Occipital lobe (tissue), 1 donor: ENCODE measurements at regions not wholly inside any gene's neighbourhood (a gene's known extent, or its start where the extent isn't known, plus 50 kb on each side); places are given as distances from the start of the nearest gene placed in this dataset.
"Not testable (repeated sequence)": the region's sequence is repeated elsewhere in the genome, so short reads cannot be mapped to it uniquely, and the experiment has no call there.

Experiments
- DNase-seq: peaks from one replicate; lab custom pipeline; 2025; lab: John Stamatoyannopoulos, UW

- not testable (repeated sequence) for DNase-seq
Observed at GRCh38 chr15:85196697-85197096, 183.7 kb upstream of the AKAP13 start.

GRCh38 chr15:85197582-85197981, 182.8 kb upstream of the AKAP13 start:
- DNase-seq, result not testable (repeated sequence)

- DNase-seq, result not testable (repeated sequence)
Observed at GRCh38 chr15:85198432-85198831, 182.0 kb upstream of the AKAP13 start.

- DNase-seq, result not testable (repeated sequence)
Observed at GRCh38 chr15:85200215-85200614, 180.2 kb upstream of the AKAP13 start.

- DNase-seq, result not testable (repeated sequence)
Observed at GRCh38 chr15:85201118-85201793, 179.1 kb upstream of the AKAP13 start.

- DNase-seq, result not testable (repeated sequence)
Observed at GRCh38 chr15:85204481-85204880, 175.9 kb upstream of the AKAP13 start.

GRCh38 chr15:85233791-85234325, 146.5 kb upstream of the AKAP13 start:
- DNase-seq, result not testable (repeated sequence)

GRCh38 chr15:85234450-85235196, 145.8 kb upstream of the AKAP13 start:
- DNase-seq, result not testable (repeated sequence)

GRCh38 chr15:85244056-85244455, 136.3 kb upstream of the AKAP13 start:
- not testable (repeated sequence) for DNase-seq

GRCh38 chr15:85250938-85251542, 129.4 kb upstream of the AKAP13 start:
- DNase-seq, result not testable (repeated sequence)

GRCh38 chr15:85253196-85253915, 127.0 kb upstream of the AKAP13 start:
- not testable (repeated sequence) for DNase-seq

GRCh38 chr15:85254961-85255360, 125.4 kb upstream of the AKAP13 start:
- not testable (repeated sequence) for DNase-seq

- not testable (repeated sequence) for DNase-seq
Observed at GRCh38 chr15:85255502-85255901, 124.9 kb upstream of the AKAP13 start.

GRCh38 chr15:85256009-85256997, 124.1 kb upstream of the AKAP13 start:
- not testable (repeated sequence) for DNase-seq

- not testable (repeated sequence) for DNase-seq
Observed at GRCh38 chr15:85258062-85258445, 122.3 kb upstream of the AKAP13 start.

- not testable (repeated sequence) for DNase-seq
Observed at GRCh38 chr15:85258559-85259209, 121.7 kb upstream of the AKAP13 start.

- not testable (repeated sequence) for DNase-seq
Observed at GRCh38 chr15:85260526-85260925, 119.9 kb upstream of the AKAP13 start.

GRCh38 chr15:85262461-85263055, 117.8 kb upstream of the AKAP13 start:
- DNase-seq, result not testable (repeated sequence)

- DNase-seq, result not testable (repeated sequence)
Observed at GRCh38 chr15:85263842-85264440, 116.5 kb upstream of the AKAP13 start.
